Cardiac septum (tissue), 1 donor: ENCODE measurements at regions not wholly inside any gene's neighbourhood (a gene's known extent, or its start where the extent isn't known, plus 50 kb on each side); places are given as distances from the start of the nearest gene placed in this dataset.

Source experiments
- DNase-seq: peaks from one replicate; pipeline ENCODE4 v3.0.0-alpha.2; 2020; ENCODE audit warnings: low spot score
- intact Hi-C: fragments of 100-400 bp; cut with DNase I; formaldehyde crosslinking; loops from one replicate; pipeline ENCODE4 v1.14.0; 2022
- donor health status: DM: no; HTN: no; CAD: no.

GRCh38 chr3:157755233-157755632, 252.0 kb upstream of the VEPH1 start:
- intact Hi-C loops = no loop called here
- DNase-seq = no peak

DNA sequence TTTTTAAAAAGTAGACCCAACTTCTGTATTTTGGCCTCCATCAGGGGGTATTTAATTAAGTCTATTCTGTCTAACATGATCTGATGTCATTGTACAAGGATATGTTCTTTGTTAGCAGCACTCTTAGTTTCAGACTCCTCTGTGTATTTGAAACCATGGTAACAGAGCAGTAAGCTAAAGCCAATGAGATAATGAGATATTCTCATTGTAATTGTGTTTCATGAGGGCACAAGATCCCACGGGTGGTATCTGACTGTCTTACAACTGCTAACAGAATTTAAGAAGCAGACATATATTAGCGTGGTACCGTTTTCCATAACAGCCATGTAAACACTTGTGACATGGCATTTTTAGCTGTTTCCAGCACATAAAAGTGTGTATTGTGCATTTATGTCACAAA, 251.2 kb upstream of the VEPH1 start:
- intact Hi-C loops = no loop called here
- DNase-seq = no peak

GRCh38 chr3:157753787-157754136, 250.5 kb upstream of the VEPH1 start:
- intact Hi-C loops = no loop called here
- no peak for DNase-seq

DNA sequence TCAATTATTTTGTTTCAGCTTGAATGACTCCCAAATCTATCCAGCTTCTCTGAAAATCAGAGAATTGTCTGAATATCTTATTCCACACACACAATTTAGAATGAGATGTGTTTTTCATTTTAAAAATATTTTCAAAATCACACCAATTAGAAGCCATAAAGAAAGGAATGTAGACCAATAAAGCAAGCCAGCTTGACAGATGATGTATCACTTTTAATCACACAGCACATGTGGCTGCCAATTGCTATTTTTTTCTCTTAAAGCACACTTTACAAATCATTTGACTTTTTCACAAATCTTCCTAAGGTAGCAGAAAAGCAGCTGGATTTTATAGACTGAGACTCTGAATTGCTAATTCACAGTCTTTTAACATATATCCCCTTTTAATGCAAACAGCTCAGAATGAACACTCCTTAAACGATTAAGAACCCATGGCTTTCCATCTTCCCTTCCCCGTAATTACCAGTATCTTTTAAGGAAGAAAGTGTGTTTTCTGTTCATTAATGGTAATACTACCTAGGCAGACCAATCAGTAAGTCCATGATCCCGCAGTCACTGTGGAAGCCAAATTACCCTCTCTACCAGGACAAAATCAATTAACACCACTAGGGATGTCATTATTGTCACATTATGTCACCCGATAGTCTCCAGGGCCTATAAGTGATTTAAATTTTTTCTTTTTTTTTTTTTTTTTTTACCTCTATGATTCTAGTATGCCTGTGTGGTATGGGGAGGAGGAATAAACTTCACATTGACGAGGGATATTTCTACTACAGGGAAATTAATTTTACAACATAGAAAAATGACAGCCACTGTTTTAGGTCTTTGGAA, 250.0 kb upstream of the VEPH1 start:
- DNase-seq = no peak
- intact Hi-C loops = no loop called here

GRCh38 chr3:157752554-157752953, 249.3 kb upstream of the VEPH1 start:
- intact Hi-C loops = no loop called here
- DNase-seq = no peak

DNA sequence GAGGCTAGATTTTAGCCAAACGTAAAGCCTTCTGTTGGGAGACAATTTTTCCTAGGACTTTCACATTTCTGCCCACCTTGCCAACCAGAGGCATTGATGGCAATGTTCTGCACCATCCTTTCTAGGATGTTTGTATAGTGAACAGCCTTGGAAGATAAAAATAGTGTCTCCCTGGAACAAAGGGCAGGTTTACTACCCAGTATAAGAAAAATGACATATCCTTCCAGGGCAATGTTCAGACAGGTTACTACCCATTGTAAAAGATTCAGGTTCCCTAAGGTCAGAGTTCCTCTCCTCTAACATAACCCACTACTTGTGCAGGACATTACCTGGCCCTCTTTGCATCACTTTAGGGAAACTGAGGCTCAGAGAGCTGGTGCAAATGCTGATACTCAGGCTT, 248.2 kb upstream of the VEPH1 start:
- no peak for DNase-seq
- intact Hi-C loops = no loop called here

GRCh38 chr3:157746391-157746790, 243.2 kb upstream of the VEPH1 start:
- no peak for DNase-seq
- intact Hi-C loops = no loop called here

- no peak for DNase-seq
- intact Hi-C loops = no loop called here
Observed at GRCh38 chr3:157741607-157742006, 238.4 kb upstream of the VEPH1 start.

DNA sequence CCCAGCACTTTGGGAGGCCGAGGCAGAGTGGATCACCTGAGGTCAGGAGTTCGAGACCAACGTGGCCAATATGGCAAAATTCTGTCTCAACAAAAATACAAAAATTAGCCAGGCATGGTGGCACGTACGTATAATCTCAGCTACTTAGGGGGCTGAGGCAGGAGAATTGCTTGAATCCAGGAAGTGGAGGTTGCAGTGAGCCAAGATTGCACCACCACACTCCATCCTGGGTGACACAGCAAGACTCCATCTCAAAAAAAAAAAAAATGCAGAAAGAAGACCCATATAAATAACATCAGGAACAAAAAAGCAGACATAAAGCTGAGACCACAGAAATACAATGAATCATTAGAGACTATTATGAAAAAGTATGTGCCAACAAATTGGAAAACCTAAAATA, 235.2 kb upstream of the VEPH1 start:
- intact Hi-C loops = no loop called here
- DNase-seq = no peak

DNA sequence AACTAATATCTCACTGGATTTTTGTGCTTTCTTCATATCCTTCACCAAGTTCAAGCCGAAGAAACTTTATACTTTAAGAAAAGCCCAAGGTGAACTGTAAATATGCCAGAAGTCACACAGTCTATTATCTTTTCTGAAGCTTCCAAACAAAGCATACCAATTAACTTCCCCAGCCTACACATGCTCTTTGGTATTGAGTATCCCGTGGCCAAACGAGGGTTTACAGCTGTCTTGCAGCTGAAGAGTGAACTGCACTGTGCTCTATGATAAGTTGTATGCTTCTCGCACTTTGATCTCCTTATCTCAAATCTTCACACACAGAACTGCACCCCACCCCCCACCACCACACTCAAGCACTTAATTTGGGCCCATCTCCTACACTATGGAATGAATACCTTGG, 215.6 kb upstream of the VEPH1 start:
- no peak for DNase-seq
- intact Hi-C loops = no loop called here

GRCh38 chr3:157713101-157713500, 209.9 kb upstream of the VEPH1 start:
- intact Hi-C loops = no loop called here

GRCh38 chr3:157705258-157705657, 202.0 kb upstream of the VEPH1 start:
- no peak for DNase-seq
- intact Hi-C loops = no loop called here

More at GRCh38 chr3:157713101-157713500, 209.9 kb upstream of the VEPH1 start:
- no peak for DNase-seq

DNA sequence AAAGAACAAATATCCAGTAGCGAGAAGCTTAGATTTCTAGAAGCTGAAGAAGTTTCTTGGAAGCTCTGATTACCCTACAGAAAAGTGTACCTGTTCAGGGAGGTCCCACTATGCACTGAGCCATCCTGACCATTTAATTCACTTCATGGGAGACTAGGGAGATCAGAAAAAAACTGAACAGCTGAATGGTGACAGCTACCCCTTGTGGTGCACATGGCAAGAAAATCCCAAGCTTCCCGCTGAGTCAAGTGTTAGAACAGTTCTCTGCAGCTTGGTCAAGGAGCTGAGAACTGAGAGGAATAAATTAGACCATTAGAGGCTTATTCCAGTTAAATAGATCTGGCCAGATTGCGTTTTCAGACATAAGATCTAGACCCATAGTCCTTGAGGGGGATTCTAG, 197.2 kb upstream of the VEPH1 start:
- intact Hi-C loops = no loop called here

DNA sequence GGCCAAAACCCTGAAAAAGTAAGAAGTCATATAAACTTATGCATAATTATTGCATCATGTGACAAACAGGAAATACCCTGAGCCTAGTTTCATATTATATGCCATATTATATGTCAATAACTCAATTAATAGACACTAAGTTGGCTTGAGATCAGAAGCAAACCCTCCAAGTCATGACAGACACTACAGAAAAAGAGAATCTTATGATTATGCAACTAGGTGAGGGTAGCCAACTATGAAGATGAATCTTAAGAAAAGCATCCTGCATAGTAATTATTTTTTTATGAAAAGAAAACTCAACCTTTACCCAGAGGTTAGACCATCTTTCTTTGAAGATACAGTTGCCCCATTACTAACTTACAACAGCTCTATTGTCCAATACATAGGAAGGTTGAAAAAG, 192.4 kb upstream of the VEPH1 start:
- intact Hi-C loops = no loop called here
- no peak for DNase-seq

More for the DNA sequence above, 197.2 kb upstream of the VEPH1 start:
- no peak for DNase-seq

GRCh38 chr3:157695103-157695502, 191.9 kb upstream of the VEPH1 start:
- DNase-seq = no peak
- intact Hi-C loops = no loop called here

DNA sequence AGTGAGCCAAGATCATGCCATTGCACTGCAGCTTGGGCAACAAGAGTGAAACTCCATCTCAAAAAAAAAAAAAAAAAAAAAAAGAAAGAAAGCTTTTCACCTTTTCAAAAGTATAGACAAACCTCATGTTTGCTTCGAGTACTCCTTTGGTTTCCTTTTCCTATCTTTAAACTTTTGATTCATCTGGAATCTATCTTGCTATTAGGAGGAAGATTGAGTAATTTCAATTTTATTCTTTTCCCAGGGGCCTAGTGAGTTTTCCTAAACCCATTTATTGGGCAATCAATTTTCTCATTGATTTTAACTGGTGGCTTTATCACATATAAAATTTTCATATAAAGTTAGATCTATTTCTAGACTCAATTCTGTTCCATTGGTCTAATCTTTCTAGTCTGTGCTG, 190.5 kb upstream of the VEPH1 start:
- intact Hi-C loops = no loop called here
- no peak for DNase-seq

GRCh38 chr3:157692468-157692867, 189.3 kb upstream of the VEPH1 start:
- intact Hi-C loops = no loop called here
- no peak for DNase-seq

GRCh38 chr3:157683668-157684067, 180.5 kb upstream of the VEPH1 start:
- DNase-seq = no peak
- intact Hi-C loops = no loop called here

DNA sequence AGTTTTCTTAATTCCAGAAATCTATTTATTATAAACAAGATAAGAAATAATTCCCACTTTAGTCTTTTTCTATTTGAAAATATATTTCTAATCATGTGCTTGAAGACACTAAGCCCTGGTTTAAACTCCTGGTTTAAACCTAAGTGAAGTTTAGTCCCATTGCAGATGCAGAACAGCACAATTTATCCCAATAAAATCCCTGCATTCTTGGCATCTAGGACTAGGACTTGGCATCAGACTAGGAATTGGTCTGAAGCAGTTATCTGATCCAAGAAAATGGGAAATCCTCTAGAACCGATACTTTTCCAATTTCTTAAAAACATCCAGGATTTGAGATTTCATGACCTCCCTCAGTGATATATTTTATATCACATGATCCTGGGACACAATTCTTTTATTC, 168.8 kb upstream of the VEPH1 start:
- intact Hi-C loops = no loop called here
- DNase-seq = no peak

- DNase-seq = no peak
- intact Hi-C loops = no loop called here
Observed at GRCh38 chr3:157671656-157672055, 168.4 kb upstream of the VEPH1 start.

- no peak for DNase-seq
- intact Hi-C loops = no loop called here
Observed at GRCh38 chr3:157669416-157669815, 166.2 kb upstream of the VEPH1 start.

DNA sequence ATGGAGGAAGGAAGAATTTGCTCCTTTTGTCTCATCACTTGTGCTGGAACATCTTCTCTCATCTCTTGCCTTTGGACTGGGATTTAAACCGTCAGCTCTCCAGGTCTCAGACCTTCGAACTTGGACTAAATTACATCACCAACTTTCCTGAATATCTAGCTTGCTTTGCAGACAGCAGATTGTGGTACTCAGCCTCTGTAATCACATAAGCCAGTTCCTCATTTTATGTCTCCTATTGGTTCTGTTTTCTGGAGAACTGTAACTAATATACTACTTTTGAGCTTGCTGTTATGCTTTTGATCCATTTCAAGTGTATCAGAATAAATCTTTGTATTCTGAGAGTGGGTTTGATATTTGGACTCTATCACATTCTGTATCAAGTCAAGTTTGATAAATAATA, 164.3 kb upstream of the VEPH1 start:
- no peak for DNase-seq
- intact Hi-C loops = no loop called here
